Panc1 (cell line): ENCODE measurements at regions not wholly inside any gene's neighbourhood (a gene's known extent, or its start where the extent isn't known, plus 50 kb on each side); places are given as distances from the start of the nearest gene placed in this dataset.

Source experiments
- ATAC-seq: fragments of 200-7000 bp; cut with Tn5 transposase; 2 replicates; pipeline ENCODE4 v1.9.1; 2020; ENCODE audit warnings: mild to moderate bottlenecking, moderate library complexity
- BruUV-seq: library from RNA; stranded (reverse); fragments of 400-500 nt; replicated peaks from 2 replicates; lab custom pipeline; 2021; lab: Mats Ljungman, UMichigan
- CTCF ChIA-PET: fragments of 300-600 bp; sonication (Branson Sonifier 250); formaldehyde crosslinking; loops from one replicate; lab custom pipeline; 2022; ENCODE audit warnings: antibody characterized with exemption; lab: Charles Lee
- POLR2A ChIA-PET: fragments of 300-600 bp; sonication (Branson Sonifier 250); formaldehyde crosslinking; loops from one replicate; lab custom pipeline; 2022; ENCODE audit warnings: antibody characterized with exemption; lab: Charles Lee
- DNase-seq: peaks from one replicate; pipeline ENCODE4 v3.0.0-alpha.2; 2010; ENCODE audit warnings: low read depth, low spot score
- H3K27ac ChIP-seq: 2 replicates; pipeline ENCODE4 v1.5.1; 2011; ENCODE audit warnings: mild to moderate bottlenecking, low read length, inconsistent platforms
- H3K27me3 ChIP-seq: fragments of 200-500 bp; sonication (Bioruptor generic); 2 replicates; pipeline ENCODE4 v1.6.0; 2014; ENCODE audit warnings: low read length, inconsistent platforms; ENCODE audit not compliant: control insufficient read depth, insufficient read depth
- H3K36me3 ChIP-seq: fragments of 200-500 bp; sonication (Bioruptor generic); 2 replicates; pipeline ENCODE4 v1.5.1; 2014; ENCODE audit warnings: inconsistent platforms, mild to moderate bottlenecking, low read length, moderate library complexity; ENCODE audit not compliant: control insufficient read depth, insufficient read depth
- H3K4me1 ChIP-seq: 2 replicates; pipeline ENCODE4 v1.5.1; 2011; ENCODE audit warnings: inconsistent platforms, mild to moderate bottlenecking, low read length, moderate library complexity; ENCODE audit not compliant: control insufficient read depth, insufficient read depth
- H3K4me3 ChIP-seq, 2 experiments: 2 replicates each; pipeline ENCODE4 v1.5.1; 2011 to 2012; ENCODE audit warnings: low read depth in 2 of 2, low read length in 2 of 2, mild to moderate bottlenecking in 2 of 2, inconsistent platforms in 1 of 2, moderate library complexity in 1 of 2
- H3K9me3 ChIP-seq: fragments of 200-500 bp; sonication (Bioruptor generic); 2 replicates; pipeline ENCODE4 v1.5.1; 2014; ENCODE audit warnings: low read depth, mild to moderate bottlenecking, inconsistent platforms, low read length, moderate library complexity; ENCODE audit not compliant: control insufficient read depth, insufficient read depth
- CTCF ChIP-seq: fragments of 450-650 bp; IDR thresholded peaks from 2 replicates; pipeline ENCODE4 v1.5.1; 2017; ENCODE audit warnings: mild to moderate bottlenecking
- POLR2AphosphoS5 ChIP-seq: IDR thresholded peaks from 2 replicates; pipeline ENCODE4 v1.6.1; 2012; ENCODE audit warnings: mild to moderate bottlenecking, low read depth, low read length, moderate library complexity
- REST ChIP-seq, 2 experiments: IDR thresholded peaks; 2 replicates each; pipeline ENCODE4 v1.6.1; 2011 to 2012; ENCODE audit warnings: low read depth in 2 of 2, control low read depth in 1 of 2, low read length in 1 of 2, mild to moderate bottlenecking in 1 of 2, moderate library complexity in 1 of 2; ENCODE audit not compliant: insufficient read depth in 1 of 2
- SIN3A ChIP-seq: IDR thresholded peaks from 2 replicates; pipeline ENCODE4 v1.6.1; 2012; ENCODE audit warnings: low read depth, mild to moderate bottlenecking, low read length, moderate library complexity, borderline replicate concordance; ENCODE audit not compliant: insufficient read depth
- TCF7L2 ChIP-seq: IDR thresholded peaks from 2 replicates; pipeline ENCODE4 v1.6.1; 2011; ENCODE audit warnings: mild to moderate bottlenecking, low read depth, low read length, inconsistent platforms
- in situ Hi-C: cut with HindIII; loops from 2 replicates; pipeline ENCODE4 v1.10.0; 2016; ENCODE audit warnings: low sequenced_read_pairs, low pct_unique_long_range_greater_than_20kb
- intact Hi-C: fragments of 100-400 bp; cut with micrococcal nuclease; formaldehyde crosslinking; loops from one replicate; pipeline ENCODE4 v1.10.0; 2022; ENCODE audit not compliant: unreplicated experiment

GRCh38 chr5:21181609-21182125, 1193.7 kb upstream of the CDH18 start:
- no peaks in the 10 kb centered on the region for H3K36me3 ChIP-seq
- H3K9me3 ChIP-seq, result peaks cover 10% of the 10 kb centered on the region; the same call in 1 of the 2 replicates
- intact Hi-C loops (no loop called here), in situ Hi-C loops (no loop called here)
- no peaks in the 10 kb centered on the region for H3K4me1 ChIP-seq
- ATAC-seq (no peak), DNase-seq (no peak)
- H3K27ac ChIP-seq, result no peak overlapping the region
- TF ChIP-seq REST (IDR thresholded peaks at IDR 0.05; ENCODE audit: insufficient read depth in 1 of 2, low read depth in 2 of 2, low read length in 1 of 2) (no peak), CTCF (no peak)
- H3K27me3 ChIP-seq, result no peaks in the 10 kb centered on the region
- ChIA-PET CTCF (no interaction called here), POLR2A (no interaction called here)
- no peak overlapping the region for H3K4me3 ChIP-seq
- BruUV-seq, result no TSS peak

DNA sequence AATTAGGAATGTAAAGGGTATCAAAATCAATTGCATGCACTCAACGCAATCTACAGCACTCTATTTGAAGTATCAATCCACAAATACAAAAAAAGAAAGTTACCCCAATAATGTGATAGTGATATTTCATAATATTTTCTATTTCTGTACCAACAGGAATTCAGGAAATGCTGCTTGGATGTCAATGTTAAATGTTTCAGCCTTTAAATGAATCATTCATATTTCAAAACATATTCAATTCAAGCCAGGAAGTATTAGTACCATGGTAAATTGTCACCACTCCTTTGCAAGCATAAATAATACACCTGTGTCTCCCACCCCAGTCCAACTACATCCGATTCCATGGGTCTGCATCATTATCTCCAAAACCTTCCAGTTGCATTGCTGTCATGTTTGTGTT, 1185.5 kb upstream of the CDH18 start:
- POLR2A ChIA-PET, result no interaction called here
- no peak for TF ChIP-seq REST (IDR thresholded peaks at IDR 0.05; ENCODE audit: insufficient read depth in 1 of 2, low read depth in 2 of 2, low read length in 1 of 2)
- TF ChIP-seq TCF7L2, result no peak
- TF ChIP-seq POLR2AphosphoS5, result no peak
- TF ChIP-seq CTCF, result no peak
- TF ChIP-seq SIN3A, result no peak
- CTCF ChIA-PET, result no interaction called here
- DNase-seq (no peak), ATAC-seq (no peak)
- in situ Hi-C loops, result no loop called here
- no peaks in the 10 kb centered on the region for H3K27me3 ChIP-seq
- H3K4me3 ChIP-seq, result no peak overlapping the region
- H3K27ac ChIP-seq, result no peak overlapping the region
- no peaks in the 10 kb centered on the region for H3K4me1 ChIP-seq
- intact Hi-C loops, result no loop called here
- no TSS peak for BruUV-seq
- no peaks in the 10 kb centered on the region for H3K36me3 ChIP-seq
- H3K9me3 ChIP-seq, result no peaks in the 10 kb centered on the region
